Body of pancreas (tissue), 4 donors: ENCODE measurements at regions not wholly inside any gene's neighbourhood (a gene's known extent, or its start where the extent isn't known, plus 50 kb on each side); places are given as distances from the start of the nearest gene placed in this dataset.

ENCODE experiments used
- ATAC-seq: fragments of 150-250 bp; one replicate; pipeline ENCODE4 v1.9.1; 2016
- DNase-seq, 4 donors: peaks; one replicate each; pipeline ENCODE4 v3.0.0-alpha.2; 2019
- H3K27ac ChIP-seq, 4 donors: fragments of 200-600 bp; sonication (generic); 1 replicate in 3 of 4; 2 replicates in 1 of 4; pipeline versions ENCODE4 v1.5.1 to v1.6.1; 2016 to 2019; ENCODE audit warnings: mild to moderate bottlenecking in 1 of 4, mixed read lengths in 1 of 4, moderate library complexity in 1 of 4
- H3K27me3 ChIP-seq, 2 donors: fragments of 200-600 bp; sonication (generic); one replicate each; pipeline ENCODE4 v1.6.0; 2016; ENCODE audit warnings: mild to moderate bottlenecking in 1 of 2
- H3K36me3 ChIP-seq, 2 donors: fragments of 200-600 bp; sonication (generic); replicated peaks in 1 of 2; 2 replicates each; pipeline ENCODE4 v1.5.1; 2016; ENCODE audit warnings: low read depth in 2 of 2; ENCODE audit not compliant: insufficient read depth in 1 of 2
- H3K4me1 ChIP-seq: fragments of 200-600 bp; sonication (generic); one replicate; pipeline ENCODE4 v1.6.0; 2016
- H3K4me3 ChIP-seq, 2 donors: fragments of 200-600 bp; sonication (generic); 1 replicate in 1 of 2; 2 replicates in 1 of 2; pipeline ENCODE4 v1.5.1; 2016 to 2019
- H3K9me3 ChIP-seq, 3 donors: fragments of 200-600 bp; sonication (generic); 1 replicate in 2 of 3; 2 replicates in 1 of 3; pipeline ENCODE4 v1.5.1; 2016
- CTCF ChIP-seq, 7 experiments: fragments of 450-650 bp in 4 of 7; fragments of 200-600 bp in 3 of 7; sonication (generic) in 3 of 7; IDR thresholded peaks; one replicate each; pipeline ENCODE4 v1.5.1; 2016 to 2019; ENCODE audit warnings: antibody characterized with exemption in 7 of 7
- POLR2A ChIP-seq, 3 donors: fragments of 450-650 bp; IDR thresholded peaks; one replicate each; pipeline ENCODE4 v1.6.1; 2016; ENCODE audit warnings: antibody characterized with exemption in 3 of 3, mild to moderate bottlenecking in 2 of 3
- WGBS, 2 donors: methylation state at CpG; one replicate each; pipeline ENCODE4 v1.1.5; 2017; 5-methylcytosine and 5-hydroxymethylcytosine counted together
- intact Hi-C: fragments of 100-400 bp; cut with DNase I; formaldehyde crosslinking; loops from one replicate; pipeline ENCODE4 v1.15.1; 2023

DNA sequence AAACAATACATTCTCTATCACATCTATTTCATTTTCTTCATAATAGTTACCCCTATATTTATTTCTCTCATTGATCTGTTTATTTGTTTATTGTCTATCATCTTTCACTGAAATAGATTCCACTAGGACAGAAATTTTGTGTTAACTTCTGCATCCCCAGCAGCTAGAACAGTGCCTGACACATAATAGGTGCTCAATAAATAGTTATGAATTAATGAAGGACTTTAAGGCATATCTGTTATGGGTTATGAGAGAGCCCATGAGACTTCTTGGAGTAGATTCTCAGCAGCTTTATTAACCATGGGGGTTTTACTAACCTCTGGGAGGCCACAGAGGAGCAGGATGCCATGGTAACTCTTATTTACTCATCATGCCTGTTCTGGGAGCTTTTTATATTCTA is 144.6 kb downstream of the CDC42EP3 start:
- no peak for TF ChIP-seq CTCF (IDR thresholded peaks at IDR 0.05)
- TF ChIP-seq POLR2A (IDR thresholded peaks at IDR 0.05) = no peak

DNA sequence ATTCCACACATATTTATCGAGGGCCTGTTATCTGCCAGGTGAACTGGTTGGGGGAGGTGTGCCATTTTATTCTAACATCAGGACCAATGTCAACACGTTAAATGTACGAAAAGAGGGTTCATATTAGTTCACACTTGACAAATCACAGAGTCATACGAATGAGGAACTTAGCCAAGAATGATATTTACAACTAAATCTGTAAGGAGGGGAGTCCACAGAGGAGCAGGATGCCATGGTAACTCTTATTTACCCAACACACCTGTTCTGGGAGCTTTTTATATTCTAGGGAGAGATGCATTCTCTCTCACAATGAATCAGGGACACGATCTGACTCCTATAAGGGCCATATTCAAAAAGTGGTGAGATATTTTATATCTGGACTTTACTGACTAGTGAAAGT is 144.1 kb downstream of the CDC42EP3 start:
- Histone ChIP-seq H3K27ac (no peak overlapping the region), H3K4me3 (no peak overlapping the region), H3K27me3 (no peaks in the 10 kb centered on the region), H3K9me3 (no peaks in the 10 kb centered on the region), H3K36me3 (no peaks in the 10 kb centered on the region), H3K4me1 (no peaks in the 10 kb centered on the region)
- ATAC-seq (no peak), DNase-seq (no peak)
- intact Hi-C loops = no loop called here
- 36 to 45% methylated on average over 5 of the region's 5 CpGs for WGBS, 2 donors
- TF ChIP-seq CTCF (IDR thresholded peaks at IDR 0.05) = no peak
- TF ChIP-seq POLR2A (IDR thresholded peaks at IDR 0.05) = no peak

More for the DNA sequence above, 144.6 kb downstream of the CDC42EP3 start:
- intact Hi-C loops = no loop called here
- DNase-seq (no peak), ATAC-seq (no peak)
- Histone ChIP-seq H3K4me1 (no peaks in the 10 kb centered on the region), H3K27me3 (no peaks in the 10 kb centered on the region), H3K27ac (no peak overlapping the region), H3K36me3 (no peaks in the 10 kb centered on the region), H3K4me3 (no peak overlapping the region), H3K9me3 (no peaks in the 10 kb centered on the region)

DNA sequence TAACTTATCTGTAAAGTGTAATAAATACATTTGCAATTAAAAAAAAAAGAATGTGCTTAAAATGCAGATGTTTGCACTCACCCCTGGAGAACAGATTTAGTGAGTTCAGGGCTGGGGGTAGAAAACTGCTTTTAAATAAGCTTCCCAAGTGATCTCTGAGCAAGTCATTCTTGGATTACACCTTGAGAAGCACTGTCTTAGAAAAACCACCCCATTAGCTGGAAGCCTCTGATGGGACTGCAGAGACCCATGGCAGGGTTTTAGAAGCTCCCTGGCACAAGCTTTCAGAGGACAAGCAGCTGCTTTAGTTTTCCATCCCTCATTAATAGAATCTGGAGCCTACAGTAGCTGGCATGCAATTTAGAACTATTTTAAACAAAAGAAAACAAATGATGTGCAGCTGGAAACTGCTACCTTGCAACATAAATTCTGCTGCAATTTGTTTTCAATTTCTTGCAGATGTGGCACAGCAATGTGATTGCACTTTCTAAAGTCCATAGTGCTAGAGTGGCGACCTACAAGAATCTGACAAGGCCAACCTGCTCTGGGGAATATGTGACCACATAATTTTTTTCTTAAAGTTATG is 141.5 kb downstream of the CDC42EP3 start:
- ATAC-seq (no peak), DNase-seq (no peak)
- Histone ChIP-seq H3K27me3 (no peaks in the 10 kb centered on the region), H3K4me3 (no peak overlapping the region), H3K9me3 (no peaks in the 10 kb centered on the region), H3K4me1 (no peaks in the 10 kb centered on the region), H3K36me3 (no peaks in the 10 kb centered on the region), H3K27ac (no peak overlapping the region)
- TF ChIP-seq CTCF (IDR thresholded peaks at IDR 0.05) = no peak
- no peak for TF ChIP-seq POLR2A (IDR thresholded peaks at IDR 0.05)
- intact Hi-C loops = no loop called here
- 83 to 87% methylated on average over 1 of the region's 1 CpG for WGBS, 2 donors

DNA sequence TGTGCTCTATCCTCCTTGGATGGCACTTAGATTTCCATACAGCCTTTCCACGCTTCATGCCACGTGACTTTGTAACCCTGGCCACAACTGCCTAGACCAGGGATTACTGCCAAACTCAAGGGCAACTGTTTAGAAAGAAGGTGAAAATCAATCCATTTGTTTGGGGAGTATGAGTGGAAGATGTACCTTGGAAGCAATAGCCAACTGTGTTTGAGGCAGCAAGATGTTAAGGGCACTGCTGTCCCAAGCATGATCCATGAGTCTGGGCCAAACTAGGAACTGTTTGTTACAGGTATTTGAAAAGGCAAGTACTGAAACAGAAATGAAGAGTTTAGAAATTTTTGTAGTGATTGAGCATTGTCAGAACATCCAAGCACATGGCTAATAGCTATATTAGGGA is 138.9 kb downstream of the CDC42EP3 start:
- TF ChIP-seq CTCF (IDR thresholded peaks at IDR 0.05) (no peak), POLR2A (IDR thresholded peaks at IDR 0.05) (no peak)
- no peaks in the 10 kb centered on the region for H3K4me1 ChIP-seq
- no peaks in the 10 kb centered on the region for H3K36me3 ChIP-seq
- no peak overlapping the region for H3K4me3 ChIP-seq
- no peak for DNase-seq
- intact Hi-C loops = no loop called here
- WGBS, 2 donors = 92 to 93% methylated on average over 2 of the region's 2 CpGs
- ATAC-seq = no peak
- no peaks in the 10 kb centered on the region for H3K9me3 ChIP-seq
- H3K27me3 ChIP-seq = no peaks in the 10 kb centered on the region
- H3K27ac ChIP-seq = no peak overlapping the region

DNA sequence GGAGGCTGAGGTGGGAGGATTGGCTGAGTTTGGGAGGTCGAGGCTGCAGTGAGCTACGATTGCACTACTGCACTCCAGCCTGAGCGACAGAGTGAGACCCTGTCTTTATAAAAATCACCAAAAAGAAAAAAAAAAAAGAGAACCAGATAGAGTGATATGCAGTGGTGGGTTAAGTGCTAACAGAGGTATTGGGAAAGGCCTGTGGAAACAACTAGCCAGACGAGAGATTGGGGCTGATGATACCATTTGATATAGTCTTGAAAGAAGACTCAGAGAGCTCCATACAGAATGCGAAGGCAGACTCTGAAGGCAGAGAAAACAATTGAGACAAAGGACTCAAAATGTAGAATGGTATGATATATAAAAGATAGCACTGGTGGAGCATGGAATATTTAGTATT is 134.1 kb downstream of the CDC42EP3 start:
- intact Hi-C loops = no loop called here
- no peak for DNase-seq
- no peaks in the 10 kb centered on the region for H3K9me3 ChIP-seq
- H3K27me3 ChIP-seq = no peaks in the 10 kb centered on the region
- no peak for ATAC-seq
- TF ChIP-seq CTCF (IDR thresholded peaks at IDR 0.05) (no peak), POLR2A (IDR thresholded peaks at IDR 0.05) (no peak)
- no peaks in the 10 kb centered on the region for H3K36me3 ChIP-seq
- no peaks in the 10 kb centered on the region for H3K4me1 ChIP-seq
- no peak overlapping the region for H3K4me3 ChIP-seq
- H3K27ac ChIP-seq = no peak overlapping the region
- WGBS, 2 donors = 76 to 81% methylated on average over 5 of the region's 5 CpGs
